Cerebellar cortex (tissue), 1 donor: ENCODE measurements at regions not wholly inside any gene's neighbourhood (a gene's known extent, or its start where the extent isn't known, plus 50 kb on each side); places are given as distances from the start of the nearest gene placed in this dataset.

ENCODE experiments used
- DNase-seq: peaks from one replicate; pipeline ENCODE4 v3.0.0-alpha.2; 2015; ENCODE audit warnings: low spot score

DNA sequence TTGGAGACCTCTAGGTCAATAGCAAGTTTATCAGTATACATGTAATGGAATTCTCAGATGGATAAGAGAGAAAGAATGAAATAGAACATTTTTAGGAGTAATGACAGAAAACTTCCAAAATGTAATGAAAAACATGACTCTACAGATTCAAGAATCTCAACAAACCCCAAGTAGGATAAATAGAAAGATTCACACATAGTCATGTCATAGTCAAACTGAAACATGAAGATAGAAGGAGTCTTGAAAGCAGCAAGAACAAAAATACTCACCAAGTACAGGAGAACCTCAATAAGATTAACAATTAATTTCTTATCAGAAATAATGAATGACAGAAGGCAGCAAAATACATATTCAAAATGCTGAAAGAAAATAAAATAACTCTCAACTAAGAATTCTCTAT is 164.5 kb downstream of the SPATA31D1 start:
- no peak for DNase-seq

- no peak for DNase-seq
Observed at GRCh38 chr9:82154573-82154972, 166.0 kb downstream of the SPATA31D1 start.

DNA sequence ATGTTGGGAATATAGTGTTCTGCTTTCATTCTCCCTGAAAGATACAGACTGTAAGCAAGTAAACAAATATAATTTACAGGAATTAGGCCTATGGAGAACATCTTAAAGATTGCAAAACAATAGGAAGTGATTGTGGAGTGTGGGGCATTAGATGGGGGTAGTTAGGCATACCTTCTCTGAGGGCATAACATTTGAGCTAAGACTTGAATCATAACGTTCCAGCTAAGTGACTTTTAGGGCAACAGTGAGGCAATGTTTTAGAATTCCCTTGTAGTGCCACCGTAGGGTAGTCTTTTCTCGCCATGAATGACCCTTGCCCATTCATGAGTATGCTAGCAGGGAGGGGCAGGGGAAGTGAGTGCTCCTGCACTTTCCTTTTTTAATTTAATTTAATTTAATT is 173.3 kb downstream of the SPATA31D1 start:
- no peak for DNase-seq

DNA sequence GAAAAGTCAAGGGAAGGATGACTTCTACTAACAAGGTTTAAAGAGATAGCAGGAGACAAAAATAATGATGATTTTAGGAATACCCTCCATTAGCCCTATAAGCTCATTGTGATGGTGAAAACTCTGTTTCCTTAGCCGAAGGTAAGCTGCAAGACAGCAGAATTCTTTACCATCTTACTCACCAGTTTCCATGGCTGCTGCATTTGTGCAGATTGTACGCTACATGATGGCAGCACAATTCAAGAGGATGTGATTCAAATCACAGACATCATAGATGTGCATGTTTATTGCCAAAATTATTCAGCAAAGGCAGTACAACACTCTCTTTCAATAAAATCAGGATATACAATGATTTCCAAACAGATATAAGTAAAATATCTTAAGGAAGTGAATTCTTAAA is 175.6 kb downstream of the SPATA31D1 start:
- DNase-seq, result no peak

DNA sequence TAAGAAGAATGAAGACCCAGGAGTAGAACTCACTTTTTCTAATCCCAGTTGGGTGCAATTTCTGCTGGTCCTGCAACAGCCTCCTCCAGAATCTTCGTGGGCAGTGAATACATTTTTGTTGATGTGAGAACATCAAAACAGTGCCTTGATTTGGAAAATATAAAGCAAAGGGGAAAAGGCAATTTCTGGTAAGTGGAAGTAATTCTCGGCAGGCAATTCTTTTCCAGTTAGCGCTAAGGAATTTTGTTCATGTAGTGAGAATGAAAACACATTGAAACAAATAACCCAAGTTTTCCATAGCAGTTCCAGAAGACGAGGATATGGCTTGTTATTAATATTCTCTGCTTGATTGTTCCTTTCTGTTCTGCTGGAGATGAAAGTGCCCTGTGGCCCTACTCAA is 178.7 kb downstream of the SPATA31D1 start:
- no peak for DNase-seq

DNA sequence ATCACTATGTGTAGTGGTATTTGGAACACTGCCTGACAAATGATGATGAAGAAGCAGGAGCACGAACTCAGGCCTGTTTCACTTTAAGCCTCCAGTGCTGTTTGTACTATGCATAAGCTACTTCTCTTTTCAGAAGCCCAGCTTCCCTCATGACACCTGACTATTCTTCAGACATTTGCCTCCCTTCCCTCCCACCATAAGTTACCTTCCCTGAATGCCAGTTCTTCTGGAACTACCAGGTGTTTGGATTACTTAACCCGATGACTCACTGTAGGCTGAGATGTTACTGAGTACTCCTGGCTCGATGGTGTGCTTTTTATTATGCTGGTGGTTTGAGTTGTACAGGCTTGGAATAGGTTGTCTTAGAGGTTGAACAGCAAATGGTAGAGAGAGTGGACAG is 180.0 kb downstream of the SPATA31D1 start:
- no peak for DNase-seq

GRCh38 chr9:82170866-82171265 is 182.3 kb downstream of the SPATA31D1 start:
- DNase-seq, result no peak

- no peak for DNase-seq
Observed at GRCh38 chr9:82171271-82171670, 182.7 kb downstream of the SPATA31D1 start.

GRCh38 chr9:82180711-82181110 is 192.1 kb downstream of the SPATA31D1 start:
- DNase-seq, result no peak

GRCh38 chr9:82183181-82183860 is 194.7 kb downstream of the SPATA31D1 start:
- no peak for DNase-seq

DNA sequence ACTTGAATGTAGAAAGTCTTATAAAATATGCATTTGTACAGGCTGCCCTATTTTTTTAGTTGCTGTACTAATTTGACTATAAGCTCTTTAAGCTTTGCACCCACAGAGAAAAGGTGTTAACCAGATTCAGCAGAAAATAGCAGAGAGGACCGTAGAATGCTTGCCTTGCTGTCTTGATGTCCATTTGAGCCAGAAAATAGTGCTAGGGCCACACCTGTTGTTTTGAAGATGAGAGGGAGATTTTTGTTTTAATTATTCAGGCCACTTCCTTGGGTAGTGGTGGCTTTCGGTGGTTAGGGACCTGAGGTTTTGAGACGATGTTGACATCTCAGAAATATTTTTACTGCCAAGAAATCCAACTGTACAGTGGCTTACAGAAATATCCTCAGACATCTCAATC is 196.0 kb downstream of the SPATA31D1 start:
- DNase-seq, result no peak

- DNase-seq, result no peak
Observed at GRCh38 chr9:82188817-82189216, 200.2 kb downstream of the SPATA31D1 start.

DNA sequence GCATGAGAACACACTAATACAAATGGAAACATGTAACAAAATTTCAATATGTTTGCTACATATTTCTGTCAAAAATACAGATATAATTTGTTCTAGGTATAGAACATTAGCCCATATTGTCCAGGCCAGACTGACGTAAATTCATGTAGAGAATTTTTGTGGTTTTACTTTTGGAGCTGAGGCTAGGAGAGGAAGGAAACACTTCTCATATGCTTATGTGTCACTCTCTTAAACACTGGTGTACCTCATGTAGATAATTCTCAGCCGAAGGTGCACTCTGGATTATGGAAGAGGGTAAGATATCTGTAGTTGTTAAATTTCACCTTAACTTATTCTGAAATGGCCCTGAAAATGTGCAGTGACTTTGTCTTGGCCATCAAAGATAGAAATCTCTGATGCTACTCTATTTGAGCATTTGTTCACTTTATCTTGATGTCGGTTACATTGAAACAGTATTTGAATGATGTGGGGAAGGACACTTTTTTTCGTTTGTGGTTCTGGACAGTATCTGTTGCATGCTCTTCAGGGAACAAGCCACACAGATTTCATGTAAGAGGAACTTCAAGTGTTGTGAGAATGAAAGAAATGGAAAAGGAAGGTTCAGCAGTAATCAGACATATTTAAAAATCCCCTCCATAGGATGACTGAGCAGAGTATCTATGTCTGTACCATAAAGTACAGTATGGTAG is 202.7 kb downstream of the SPATA31D1 start:
- no peak for DNase-seq

- DNase-seq, result no peak
Observed at GRCh38 chr9:82192211-82192610, 203.6 kb downstream of the SPATA31D1 start.

- DNase-seq, result no peak
Observed at GRCh38 chr9:82196622-82197441, 208.3 kb downstream of the SPATA31D1 start.

- no peak for DNase-seq
Observed at GRCh38 chr9:82201196-82201595, 212.6 kb downstream of the SPATA31D1 start.

DNA sequence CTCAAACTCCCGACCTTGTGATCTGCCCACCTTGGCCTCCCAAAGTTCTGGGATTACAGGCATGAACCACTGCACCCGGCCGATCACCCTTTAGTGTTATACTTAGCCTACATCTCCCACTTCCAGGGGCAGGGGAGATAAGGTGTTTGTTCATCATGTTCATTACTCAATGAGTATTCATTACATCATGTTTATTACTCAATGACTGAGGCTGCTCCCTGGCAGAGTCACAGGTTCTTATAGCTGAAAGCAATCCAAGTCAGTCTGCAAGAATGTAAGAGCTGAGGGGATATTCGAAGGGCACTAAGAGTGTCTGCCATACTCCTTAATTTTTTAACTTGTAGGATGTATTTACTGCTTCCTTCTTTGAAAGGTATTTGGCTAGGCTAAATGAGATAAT is 214.2 kb downstream of the SPATA31D1 start:
- DNase-seq, result no peak

- DNase-seq, result no peak
Observed at GRCh38 chr9:82206490-82206889, 217.9 kb downstream of the SPATA31D1 start.

DNA sequence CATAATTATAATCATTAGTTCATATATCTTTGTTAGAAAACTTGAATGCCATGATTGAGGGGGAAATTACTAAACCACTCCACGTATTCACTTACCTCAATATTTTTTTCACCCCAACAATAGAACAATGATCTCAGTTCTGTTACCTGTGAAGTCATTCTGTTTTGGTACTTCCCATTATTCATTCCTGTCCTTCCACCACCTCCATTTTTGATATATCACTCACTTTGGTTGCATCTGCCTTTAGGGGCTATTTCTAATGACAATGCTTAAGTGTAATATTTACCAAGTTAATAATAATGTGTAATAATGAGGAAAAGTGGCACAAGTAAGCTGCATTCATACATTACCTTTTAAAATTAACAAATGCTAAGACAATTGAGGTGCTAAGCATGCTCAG is 218.4 kb downstream of the SPATA31D1 start:
- no peak for DNase-seq

DNA sequence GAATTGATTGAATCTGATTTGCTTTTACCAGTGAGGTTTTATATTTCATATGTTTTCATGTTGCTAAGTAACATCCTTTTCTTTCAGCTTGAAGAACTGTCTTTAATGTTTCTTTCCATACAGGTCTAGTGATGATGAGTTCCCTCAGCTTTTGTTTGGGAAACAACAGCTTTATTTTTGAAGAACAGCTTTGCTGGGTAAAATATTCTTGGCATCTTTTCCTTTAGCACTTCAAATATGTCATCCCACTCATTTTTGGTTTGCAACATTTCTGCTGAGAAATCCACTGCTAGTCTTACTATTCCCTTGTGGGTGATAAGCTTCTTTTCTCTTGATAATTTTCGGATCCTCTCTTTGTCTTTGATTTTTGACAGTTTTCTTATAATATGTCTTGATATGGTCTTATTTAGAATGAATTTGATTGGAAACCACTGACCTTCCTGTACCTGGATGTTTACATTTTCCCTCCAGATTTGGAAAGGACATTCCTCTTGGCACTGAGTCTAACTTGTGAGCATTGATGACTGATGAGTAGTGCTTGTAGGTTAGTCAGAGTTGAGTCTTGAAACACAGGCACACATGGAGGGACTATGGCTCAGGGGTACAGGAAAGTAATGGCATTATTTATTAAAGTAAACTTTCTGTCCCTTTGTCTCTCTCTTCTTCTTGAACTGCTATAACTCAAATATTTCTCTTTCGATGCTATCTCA is 220.3 kb downstream of the SPATA31D1 start:
- no peak for DNase-seq

- no peak for DNase-seq
Observed at GRCh38 chr9:82209797-82210470, 221.4 kb downstream of the SPATA31D1 start.

- no peak for DNase-seq
Observed at GRCh38 chr9:82212885-82213284, 224.3 kb downstream of the SPATA31D1 start.
